HEK293T (cell line): ENCODE measurements at regions not wholly inside any gene's neighbourhood (a gene's known extent, or its start where the extent isn't known, plus 50 kb on each side); places are given as distances from the start of the nearest gene placed in this dataset.

ENCODE experiments used
- BHLHE40 ChIP-seq: fragments of 450-650 bp; IDR thresholded peaks from 2 replicates; pipeline ENCODE4 v1.6.1; 2016; ENCODE audit warnings: mild to moderate bottlenecking, moderate library complexity, borderline replicate concordance
- CTBP1 ChIP-seq: fragments of 450-650 bp; IDR thresholded peaks from 2 replicates; pipeline ENCODE4 v1.6.1; 2016; ENCODE audit warnings: borderline replicate concordance
- FOXA1 ChIP-seq: fragments of 450-650 bp; IDR thresholded peaks from 2 replicates; pipeline ENCODE4 v1.6.1; 2016; ENCODE audit warnings: mild to moderate bottlenecking
- FOXK2 ChIP-seq: fragments of 450-650 bp; IDR thresholded peaks from 2 replicates; pipeline ENCODE4 v1.6.1; 2016; ENCODE audit warnings: mild to moderate bottlenecking
- FOXM1 ChIP-seq: fragments of 450-650 bp; IDR thresholded peaks from 2 replicates; pipeline ENCODE4 v1.6.1; 2017; ENCODE audit warnings: mild to moderate bottlenecking, borderline replicate concordance
- HDGF ChIP-seq: fragments of 450-650 bp; IDR thresholded peaks from 2 replicates; pipeline ENCODE4 v1.6.1; 2017; ENCODE audit warnings: antibody characterized with exemption, borderline replicate concordance
- SP1 ChIP-seq: fragments of 450-650 bp; IDR thresholded peaks from 2 replicates; pipeline ENCODE4 v1.6.1; 2017
- SUZ12 ChIP-seq: fragments of 450-650 bp; IDR thresholded peaks from 2 replicates; pipeline ENCODE4 v1.6.1; 2016; ENCODE audit warnings: mild to moderate bottlenecking

GRCh38 chr2:147051248-147051647 lies 793.6 kb upstream of the ACVR2A start:
- no peak for TF ChIP-seq FOXM1
- TF ChIP-seq FOXA1 = no peak
- no peak for TF ChIP-seq SUZ12
- no peak for TF ChIP-seq CTBP1
- no peak for TF ChIP-seq SP1
- TF ChIP-seq FOXK2 = no peak
- no peak for TF ChIP-seq HDGF
- no peak for TF ChIP-seq BHLHE40
